NCI-H524 treated with DMSO at 0.1 percent for 48 hours (cell line): ENCODE measurements at regions not wholly inside any gene's neighbourhood (a gene's known extent, or its start where the extent isn't known, plus 50 kb on each side); places are given as distances from the start of the nearest gene placed in this dataset.

Experiments used
- DNase-seq: peaks from one replicate; lab custom pipeline; 2025; lab: John Stamatoyannopoulos, UW

DNA sequence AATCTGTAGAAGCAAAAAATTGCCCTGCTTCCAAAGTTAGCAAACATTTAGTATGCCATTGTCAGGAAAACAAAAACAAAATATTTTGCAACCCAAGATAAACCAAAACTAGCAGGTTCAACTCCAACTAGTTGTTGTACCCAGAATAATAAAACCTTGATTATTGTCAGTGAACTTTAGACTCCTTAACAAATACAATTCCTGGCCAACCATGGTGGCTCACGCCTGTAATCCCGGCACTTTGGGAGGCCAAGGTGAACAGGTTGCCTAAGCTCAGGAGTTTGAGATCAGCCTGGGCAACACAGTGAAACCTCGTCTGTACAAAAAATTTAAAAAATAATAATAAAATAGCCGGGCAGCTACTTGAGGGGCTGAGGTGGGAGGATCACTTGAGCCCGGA, 53.6 kb upstream of the EPCAM start:
- DNase-seq, result no peak

DNA sequence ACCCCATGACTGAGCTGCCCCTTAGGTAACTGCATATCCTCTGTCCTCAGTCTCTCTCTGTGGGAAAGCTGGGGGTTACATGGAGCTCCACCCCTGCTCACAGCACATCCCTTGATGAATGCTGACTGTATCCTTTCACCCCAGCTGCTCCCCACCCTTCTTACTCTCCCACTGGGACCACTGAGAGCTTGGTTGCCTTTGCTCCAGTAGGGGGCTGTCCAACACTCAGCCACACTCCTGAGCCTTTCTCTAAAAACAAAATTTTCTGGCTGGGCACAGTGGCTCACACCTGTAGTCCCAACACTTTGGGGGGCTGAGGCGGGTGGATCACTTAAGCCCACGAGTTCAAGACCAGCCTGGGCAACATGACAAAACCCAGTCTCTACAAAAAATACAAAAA, 55.4 kb upstream of the EPCAM start:
- DNase-seq, result no peak

DNA sequence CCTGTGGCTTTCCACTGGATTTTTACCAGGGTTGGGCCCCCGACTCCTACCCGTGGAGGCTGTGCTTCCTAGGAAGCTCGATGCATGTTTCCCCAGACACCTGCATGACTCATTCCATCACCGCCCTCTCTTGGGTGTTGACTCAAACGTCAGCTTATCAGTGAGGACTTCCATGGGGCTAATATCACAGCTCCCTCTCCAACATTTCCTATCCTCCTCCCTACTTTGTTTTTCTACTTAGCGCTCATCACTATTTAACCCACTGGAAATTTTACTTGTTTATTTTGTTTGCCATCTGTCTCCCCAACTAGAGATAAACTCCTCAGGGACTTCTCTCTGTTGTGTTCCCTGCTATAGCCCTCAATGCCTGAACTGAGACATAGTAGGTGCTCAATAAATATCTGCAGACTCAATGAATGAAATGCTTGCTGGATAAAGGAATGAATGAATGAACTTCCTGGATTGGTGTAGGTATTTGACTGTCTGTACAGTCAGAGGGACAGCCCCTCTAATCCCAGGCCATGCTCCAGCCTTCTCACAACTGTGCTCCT, 55.9 kb upstream of the EPCAM start:
- no peak for DNase-seq

DNA sequence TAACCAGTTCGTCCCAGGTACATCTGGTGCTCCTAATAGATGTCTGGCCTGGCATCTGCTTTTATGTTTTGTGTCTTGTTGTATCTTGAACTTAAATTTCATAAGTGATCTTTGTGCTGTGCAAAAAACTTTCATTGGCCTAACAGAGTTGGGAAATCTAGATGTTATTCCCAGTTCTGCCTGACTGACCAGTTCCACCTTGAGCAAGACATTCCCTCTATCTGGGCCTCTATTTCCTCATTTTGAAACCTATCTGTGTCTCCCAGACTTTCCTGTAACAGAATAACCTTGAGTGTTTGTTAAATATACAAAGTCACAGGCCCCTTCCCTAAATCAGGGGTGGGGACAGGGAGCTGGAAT, 56.6 kb upstream of the EPCAM start:
- DNase-seq, result no peak

DNA sequence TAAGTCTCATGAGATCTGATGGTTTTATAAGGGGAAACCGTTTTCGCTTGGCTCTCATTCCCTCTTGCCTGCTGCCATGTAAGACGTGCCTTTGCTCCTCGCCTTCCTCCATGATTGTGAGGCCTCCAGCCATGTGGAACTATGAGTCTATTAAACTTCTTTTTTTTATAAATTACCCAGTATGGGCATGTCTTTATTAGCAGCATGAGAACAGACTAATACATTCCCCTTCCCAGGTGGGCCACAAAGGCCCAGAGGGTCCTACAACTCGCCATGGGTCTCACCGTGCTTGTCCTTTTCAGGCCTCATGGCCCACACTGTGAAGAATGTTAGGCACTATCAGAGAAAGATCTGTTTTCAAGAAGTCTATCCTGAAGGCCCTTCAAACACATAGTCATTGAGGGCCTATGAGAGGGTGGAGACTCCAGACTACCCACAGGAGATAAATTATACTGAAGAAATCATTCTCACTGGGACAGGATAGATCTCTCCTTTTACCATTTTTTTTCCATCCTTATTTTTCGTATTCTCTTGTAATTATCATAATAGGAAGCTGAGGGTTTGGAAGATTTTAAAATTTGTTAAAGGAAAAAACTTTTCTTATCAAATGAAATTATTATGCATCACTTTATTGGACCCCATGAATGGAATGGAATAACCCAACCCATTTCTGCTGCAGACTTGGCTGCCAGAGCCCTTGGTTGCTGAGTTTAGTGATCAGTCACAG, 57.2 kb upstream of the EPCAM start:
- no peak for DNase-seq

DNA sequence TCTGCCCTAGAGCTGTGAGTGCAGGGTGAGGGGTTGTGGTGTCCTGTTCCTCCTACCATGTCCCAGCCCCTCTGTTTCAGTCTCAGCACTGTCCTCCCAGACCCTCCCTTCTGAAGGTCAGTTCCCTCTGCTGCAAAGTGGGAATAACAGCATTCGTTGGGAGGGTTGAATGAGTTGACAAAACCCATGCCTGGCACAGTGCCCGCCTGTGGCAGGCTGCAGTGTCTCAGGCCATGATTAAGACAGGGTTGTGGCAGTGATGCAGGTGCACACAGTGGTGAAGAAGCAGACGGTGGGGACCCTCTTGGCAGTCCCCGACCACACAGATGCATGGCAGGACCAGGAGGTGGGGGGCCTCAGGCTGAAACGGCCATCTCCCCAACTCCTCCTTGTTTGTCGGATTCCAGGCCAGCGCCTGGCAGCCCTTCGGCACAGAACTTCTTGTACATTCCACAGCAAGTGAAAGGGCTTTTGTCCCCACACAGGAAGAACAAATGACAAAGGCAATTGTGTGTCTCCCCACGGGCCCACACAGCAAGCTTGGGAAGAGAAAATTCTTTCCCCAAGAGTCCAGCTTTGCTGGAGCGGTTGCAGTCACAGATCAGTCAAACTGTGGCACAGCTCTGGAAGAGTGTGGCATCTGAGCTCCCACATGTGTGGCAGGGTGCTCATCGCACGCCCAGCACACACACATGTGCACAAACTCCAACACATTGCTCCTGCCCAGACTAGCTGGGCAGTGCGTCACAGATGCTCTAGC, 58.1 kb upstream of the EPCAM start:
- DNase-seq, result no peak

DNA sequence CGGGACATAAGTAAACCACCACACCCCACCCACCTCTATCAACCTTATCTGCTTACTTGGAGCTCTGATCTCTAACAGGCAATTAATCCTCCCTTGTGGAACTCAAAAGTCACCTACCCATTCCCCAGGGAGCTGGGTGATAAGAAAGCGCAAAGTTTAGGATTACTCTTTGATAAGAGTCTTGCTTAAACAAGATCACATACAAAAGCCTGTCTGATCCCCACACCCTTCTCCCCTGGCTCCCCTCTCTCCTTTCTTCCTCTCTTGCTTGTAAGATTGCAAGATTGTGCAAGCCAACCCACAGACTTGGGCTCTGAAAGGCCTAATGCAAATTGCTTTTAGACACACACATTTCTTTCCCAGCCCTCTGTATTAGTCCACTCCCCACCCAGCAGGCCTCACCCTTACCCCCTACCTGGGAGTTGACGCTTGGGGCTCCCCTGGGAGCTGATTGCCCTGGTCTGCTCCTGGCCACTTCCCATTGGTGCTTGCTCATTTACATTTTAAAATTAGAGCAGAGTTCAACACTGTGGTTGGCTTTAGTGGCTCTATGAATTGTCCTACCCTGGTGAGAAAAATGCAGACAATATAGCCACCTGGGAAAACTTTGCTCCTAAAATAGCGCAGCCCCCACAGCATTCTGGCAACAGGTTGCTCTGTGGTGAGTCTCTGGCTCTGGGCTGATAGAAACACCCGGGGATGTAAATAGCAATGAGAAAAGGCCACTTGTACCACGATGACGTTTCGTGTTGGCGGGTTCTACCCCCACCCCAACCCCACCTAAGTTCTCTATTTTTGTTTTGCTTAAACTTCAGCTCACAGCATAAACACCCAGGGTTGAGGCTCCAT, 58.9 kb upstream of the EPCAM start:
- DNase-seq, result no peak

DNA sequence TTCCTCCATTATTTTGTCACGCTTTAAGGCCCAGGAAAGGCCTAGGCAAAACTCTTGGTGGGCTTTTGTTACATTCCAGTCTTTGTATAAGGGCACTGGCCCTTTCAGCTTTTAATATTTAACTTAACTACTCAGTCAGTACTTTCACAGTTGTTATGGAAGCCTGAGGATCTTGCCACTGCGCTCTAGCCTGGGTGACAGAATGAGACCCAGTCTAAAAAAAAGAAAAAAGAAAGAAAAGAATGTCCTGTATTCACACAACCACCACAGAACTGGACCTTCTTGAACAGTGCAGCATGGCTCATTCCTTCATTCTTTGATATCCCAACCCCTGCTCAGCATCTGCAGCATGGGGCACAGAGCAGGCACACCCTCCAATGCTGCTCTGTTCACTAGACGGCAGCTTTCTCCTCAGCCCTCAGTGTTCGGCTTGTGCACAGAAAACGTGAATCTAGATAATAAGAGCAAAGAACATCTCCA, 59.6 kb upstream of the EPCAM start:
- no peak for DNase-seq

DNA sequence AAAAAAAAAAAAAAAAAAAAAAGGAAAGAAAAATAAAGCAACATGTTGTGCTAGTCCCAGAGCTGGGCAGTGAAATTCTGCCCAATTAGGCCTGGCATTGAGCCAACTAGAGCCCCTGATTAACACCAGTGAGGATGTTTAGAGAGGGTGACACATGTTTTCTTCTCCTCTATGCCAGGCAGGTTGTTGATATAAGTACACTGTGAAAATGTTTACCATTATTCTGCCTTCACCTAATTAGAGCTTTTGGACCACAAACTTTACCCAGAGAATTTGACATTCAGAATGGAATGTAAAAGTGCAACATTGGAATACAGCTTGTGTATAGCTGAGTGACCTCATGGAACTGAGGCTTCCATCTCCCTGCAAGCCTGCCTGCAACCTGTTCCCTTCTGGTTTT, 62.0 kb upstream of the EPCAM start:
- DNase-seq, result peak; percentile 88

DNA sequence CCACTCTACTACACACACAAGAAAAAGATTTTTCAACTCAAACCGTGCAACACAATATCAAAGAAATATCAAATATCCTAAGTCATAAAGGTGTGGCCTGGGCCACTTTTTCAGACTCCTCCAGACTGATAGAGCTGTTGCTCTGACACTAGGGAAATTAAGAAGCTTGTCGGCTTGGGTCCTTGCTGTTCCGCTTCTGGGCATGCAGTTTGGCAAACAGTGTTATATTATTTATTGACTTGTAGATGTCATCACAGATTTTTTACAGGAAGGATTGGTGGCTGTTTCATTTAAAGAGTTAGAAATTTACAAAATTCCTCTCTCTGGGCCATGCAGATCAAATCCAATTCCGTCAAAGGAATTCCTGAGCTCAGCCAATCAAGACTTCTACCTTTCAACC, 64.5 kb upstream of the EPCAM start:
- DNase-seq, result no peak

DNA sequence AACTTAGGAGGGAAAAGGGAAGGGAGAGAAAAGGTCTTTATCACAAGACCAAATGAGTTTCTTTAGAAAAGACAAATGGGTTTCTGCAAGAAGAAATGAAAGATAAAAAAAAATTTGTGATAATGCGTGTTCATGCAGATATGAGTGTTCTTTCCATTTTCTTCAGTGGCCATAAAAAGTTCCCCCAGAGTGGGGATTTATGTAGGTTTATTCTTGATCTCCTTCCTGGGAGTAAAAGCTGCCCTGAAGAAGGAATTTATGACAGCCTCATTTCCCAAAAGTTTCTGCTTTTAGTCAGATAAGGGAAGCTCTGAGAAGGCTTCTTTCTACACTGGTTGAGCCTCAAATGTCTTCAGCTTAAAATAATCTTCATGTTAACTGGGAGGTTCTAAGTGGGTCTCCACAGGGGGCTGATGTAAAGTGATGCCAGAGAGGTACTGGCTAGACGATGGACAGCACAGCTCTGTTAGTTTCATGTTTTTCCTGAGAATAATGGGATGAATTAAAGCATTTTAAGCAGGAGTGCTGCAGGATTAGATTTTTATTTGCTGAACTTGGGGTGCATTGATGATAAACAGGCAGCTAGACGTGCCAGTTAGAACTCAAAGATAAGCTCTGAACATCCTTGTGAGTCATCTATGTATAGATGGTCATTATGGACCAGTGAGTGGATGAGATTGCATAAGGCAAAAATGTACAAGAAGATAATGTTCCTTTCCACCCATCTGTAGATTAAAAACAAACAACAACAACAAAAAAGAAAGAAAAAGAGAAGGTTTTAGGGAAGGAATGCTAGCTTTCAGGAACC, 65.6 kb upstream of the EPCAM start:
- DNase-seq, result no peak

DNA sequence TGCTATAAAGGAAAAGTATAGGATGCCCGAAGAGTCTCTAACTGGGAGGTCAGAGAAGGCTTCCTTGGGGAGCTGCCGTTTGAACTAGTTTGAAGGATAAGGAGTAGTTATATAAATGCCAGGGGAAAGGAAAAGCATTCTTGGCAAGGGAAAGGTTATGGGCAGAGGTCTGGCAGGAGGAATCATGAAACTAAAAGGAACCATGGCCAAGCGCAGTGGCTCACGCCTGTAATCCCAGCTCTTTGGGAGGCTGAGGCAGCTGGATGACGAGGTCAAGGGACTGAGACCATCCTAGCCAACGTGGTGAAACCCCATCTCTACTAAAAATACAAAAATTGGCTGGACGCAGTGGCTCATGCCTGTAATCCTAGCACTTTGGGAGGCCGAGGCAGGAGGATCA, 66.8 kb upstream of the EPCAM start:
- DNase-seq, result no peak

DNA sequence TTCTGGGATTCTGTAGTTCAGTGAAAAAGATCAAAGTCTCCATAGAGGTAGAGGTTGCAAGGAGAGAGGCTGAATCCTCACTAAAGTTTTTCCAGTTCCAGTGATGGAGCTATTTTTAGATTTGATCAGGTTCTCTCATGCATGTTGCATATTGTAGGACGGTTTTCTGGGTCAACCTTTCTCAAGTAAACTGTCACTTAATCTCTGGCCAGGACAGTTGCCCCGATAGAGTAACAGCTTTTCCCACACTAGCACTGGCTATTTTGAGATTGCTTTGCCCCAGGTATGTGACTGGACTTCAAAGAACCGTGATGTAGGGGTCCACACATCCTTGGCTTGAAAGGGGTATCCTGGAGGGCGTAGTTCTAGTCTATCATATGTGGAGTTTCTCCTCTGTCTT, 67.4 kb upstream of the EPCAM start:
- DNase-seq, result no peak

DNA sequence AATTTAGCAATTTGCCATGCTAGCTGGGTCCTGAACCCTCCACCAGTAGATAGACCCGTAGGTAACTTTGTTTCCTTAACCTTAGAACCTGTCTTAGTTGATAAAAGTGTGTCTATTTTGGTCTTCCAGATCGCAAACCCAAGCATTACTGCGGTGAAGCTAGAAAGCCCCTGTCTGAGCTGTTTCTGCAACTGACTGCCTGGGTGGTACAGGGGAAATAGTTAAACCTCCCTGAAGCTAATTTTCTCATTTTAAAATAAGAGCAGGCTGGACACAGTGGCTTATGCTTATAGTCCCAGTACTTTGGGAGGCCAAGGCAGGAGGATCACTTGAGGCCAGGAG, 67.9 kb upstream of the EPCAM start:
- no peak for DNase-seq

DNA sequence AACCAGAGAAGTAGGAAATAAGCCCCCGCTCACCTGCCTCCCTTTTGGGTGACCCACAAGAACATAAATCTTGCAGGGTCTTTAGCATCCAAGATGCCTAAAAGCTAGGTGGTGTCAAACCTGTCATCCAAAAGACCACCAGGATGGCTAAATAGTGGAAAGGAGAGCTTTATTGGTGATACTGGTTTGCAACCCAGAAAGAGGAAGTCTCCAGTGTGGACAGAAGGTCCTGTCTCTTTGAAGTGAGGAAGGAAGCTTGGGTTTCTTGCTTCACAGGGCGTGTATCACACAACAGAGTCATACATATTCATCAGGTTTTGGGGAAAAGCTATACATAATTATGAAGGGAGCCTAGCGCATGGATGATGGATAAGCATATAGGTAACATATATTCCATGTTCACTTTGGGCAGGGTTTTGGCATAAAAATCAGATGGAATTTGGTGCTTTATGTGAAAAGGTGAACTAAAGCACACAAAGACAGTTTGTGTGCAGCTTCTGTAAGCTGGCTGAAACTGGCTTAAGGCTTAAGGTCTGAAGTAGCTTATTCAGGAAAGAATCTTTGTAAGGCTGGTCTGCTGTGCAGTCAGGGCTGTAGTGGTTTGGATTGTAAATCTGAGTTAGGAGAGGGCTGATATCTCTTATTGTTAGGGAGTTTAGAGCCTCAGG, 68.4 kb upstream of the EPCAM start:
- DNase-seq, result no peak

DNA sequence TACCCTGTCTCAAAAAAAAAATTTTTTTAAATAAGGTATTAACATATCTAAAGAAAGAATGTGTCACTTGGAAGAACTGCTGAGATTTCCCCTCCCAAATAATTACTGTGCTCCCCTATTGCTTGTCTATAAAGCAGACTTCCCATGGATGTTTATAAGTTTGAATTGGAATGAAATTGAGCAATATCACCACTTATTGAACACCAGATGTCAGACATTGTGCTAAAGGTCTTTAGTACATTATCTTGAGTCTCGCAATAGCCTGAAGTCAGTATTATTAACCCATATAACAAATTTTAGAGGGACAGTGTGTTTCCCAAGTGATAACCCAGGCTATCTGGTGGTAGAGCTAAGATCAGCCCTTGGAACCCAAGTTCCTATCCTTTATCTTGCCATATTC, 69.0 kb upstream of the EPCAM start:
- DNase-seq, result no peak

DNA sequence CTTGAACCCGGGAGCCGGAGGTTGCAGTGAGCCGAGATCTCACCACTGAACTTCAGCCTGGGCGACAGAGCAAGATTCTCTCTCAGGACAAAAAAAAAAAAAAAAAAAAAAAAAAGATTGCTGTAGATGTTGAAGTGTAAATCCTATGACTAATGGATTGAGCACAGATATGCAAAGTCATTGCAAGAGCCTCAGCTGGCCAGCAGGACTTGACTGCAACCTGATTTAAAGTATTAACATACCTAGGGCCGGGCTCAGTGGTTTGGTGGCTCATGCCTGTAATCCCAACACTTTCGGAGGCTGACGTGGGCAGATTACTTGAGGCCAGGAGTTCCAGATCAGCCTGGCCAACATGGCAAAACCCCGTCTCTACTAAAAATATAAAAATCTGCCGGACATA, 69.6 kb upstream of the EPCAM start:
- no peak for DNase-seq

DNA sequence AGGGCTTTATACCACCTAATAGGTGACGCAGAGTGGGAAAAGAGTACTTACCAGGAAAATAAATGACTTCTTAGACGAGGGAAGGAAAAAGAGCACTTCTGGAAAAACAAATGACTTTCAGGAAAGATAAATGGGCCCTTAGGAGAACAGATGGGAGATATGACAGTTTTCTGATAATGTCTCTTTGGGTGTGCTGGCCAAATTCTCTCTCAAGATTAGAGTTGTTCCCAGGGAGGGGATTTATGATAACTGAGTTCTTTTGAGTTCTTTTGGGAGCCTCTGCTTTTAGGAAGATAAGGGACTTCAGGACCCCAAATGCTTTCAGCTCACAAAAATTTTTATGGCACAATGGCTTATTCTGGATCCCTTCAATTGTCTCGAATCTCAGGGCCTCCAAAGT, 70.3 kb upstream of the EPCAM start:
- DNase-seq, result no peak

DNA sequence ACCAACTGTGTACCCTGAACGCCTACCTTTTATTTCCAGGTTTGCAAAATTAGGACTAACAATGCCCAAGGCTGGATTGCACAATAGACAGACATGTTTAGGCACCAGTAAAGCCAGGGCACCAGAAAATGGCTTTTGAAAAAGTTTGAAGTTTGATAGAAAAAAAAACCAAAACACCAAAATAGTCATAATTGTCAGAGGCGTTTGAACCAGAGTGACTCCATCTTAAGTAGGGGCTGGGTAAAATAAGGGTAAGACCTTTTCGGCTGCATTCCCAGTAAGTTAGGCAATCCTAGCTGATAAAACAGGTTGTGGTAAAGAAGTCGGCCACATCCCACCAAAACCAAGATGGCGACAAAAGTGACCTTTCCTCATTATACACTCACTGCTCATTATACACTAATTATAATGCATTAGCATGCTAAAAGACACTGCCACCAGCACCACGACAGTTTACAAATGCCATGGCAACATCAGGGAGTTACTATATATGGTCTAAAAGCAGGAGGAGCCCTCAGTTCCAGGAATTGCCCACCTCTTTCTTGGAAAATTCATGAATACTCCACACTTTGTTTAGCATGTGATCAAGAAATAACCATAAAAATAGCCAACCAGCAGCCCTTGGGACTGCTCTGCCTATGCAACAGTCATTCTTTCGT, 71.2 kb upstream of the EPCAM start:
- no peak for DNase-seq

DNA sequence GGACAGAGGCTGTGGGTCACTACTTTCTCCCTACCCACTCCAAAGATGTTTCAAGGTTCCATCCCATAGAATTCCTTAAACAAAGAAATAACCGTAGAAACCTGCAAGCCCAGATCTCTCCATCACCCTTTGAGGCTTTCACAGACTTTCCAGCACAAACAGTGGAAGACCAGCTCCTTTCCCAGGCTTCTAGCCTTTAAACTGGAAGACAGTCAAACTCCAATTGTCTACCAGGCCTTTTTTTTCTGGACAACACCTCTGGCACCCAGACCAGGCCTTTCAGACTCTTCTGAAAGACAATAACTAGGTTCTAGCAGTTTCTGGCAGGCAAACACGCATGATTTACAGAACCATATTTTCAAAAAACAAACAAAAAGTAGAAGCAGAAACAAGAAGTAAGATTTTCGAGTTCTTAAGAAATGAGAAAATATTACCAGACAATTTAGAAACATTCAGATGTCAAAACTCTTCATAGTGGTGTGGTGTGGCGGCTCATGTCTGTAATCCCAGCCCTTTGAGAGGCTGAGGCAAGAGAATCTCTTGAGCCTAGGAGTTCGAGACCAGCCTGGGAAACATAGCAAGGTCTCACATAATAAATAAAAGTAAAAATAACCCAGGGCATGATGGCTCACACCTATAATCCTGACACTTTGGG, 73.0 kb upstream of the EPCAM start:
- DNase-seq, result no peak
